SJSA1 (cell line): ENCODE measurements at regions not wholly inside any gene's neighbourhood (a gene's known extent, or its start where the extent isn't known, plus 50 kb on each side); places are given as distances from the start of the nearest gene placed in this dataset.
"Not testable (repeated sequence)": the region's sequence is repeated elsewhere in the genome, so short reads cannot be mapped to it uniquely, and the experiment has no call there.

Experiments used
- DNase-seq, 2 experiments: peaks; one replicate each; pipeline ENCODE4 v3.0.0-alpha.2; 2015 to 2020; ENCODE audit warnings: low spot score in 2 of 2, low read depth in 1 of 2
- H3K27ac ChIP-seq: fragments of 250-450 bp; sonication (Bioruptor Pico); 2 replicates; pipeline ENCODE4 v1.5.1; 2020; ENCODE audit warnings: mild to moderate bottlenecking, moderate library complexity
- H3K27me3 ChIP-seq: fragments of 250-450 bp; sonication (Bioruptor Pico); replicated peaks from 2 replicates; pipeline ENCODE4 v1.5.1; 2020; ENCODE audit warnings: mild to moderate bottlenecking, moderate library complexity
- H3K36me3 ChIP-seq: fragments of 250-450 bp; sonication (Bioruptor Pico); 2 replicates; pipeline ENCODE4 v1.5.1; 2020; ENCODE audit warnings: mild to moderate bottlenecking
- H3K4me1 ChIP-seq: fragments of 250-450 bp; sonication (Bioruptor Pico); replicated peaks from 2 replicates; pipeline ENCODE4 v1.6.1; 2021; ENCODE audit warnings: mild to moderate bottlenecking
- H3K4me3 ChIP-seq: fragments of 250-450 bp; sonication (Bioruptor Pico); 2 replicates; pipeline ENCODE4 v1.5.1; 2020; ENCODE audit warnings: mild to moderate bottlenecking
- H3K9me3 ChIP-seq: fragments of 250-450 bp; sonication (Bioruptor Pico); replicated peaks from 2 replicates; pipeline ENCODE4 v1.5.1; 2020; ENCODE audit warnings: mild to moderate bottlenecking

DNA sequence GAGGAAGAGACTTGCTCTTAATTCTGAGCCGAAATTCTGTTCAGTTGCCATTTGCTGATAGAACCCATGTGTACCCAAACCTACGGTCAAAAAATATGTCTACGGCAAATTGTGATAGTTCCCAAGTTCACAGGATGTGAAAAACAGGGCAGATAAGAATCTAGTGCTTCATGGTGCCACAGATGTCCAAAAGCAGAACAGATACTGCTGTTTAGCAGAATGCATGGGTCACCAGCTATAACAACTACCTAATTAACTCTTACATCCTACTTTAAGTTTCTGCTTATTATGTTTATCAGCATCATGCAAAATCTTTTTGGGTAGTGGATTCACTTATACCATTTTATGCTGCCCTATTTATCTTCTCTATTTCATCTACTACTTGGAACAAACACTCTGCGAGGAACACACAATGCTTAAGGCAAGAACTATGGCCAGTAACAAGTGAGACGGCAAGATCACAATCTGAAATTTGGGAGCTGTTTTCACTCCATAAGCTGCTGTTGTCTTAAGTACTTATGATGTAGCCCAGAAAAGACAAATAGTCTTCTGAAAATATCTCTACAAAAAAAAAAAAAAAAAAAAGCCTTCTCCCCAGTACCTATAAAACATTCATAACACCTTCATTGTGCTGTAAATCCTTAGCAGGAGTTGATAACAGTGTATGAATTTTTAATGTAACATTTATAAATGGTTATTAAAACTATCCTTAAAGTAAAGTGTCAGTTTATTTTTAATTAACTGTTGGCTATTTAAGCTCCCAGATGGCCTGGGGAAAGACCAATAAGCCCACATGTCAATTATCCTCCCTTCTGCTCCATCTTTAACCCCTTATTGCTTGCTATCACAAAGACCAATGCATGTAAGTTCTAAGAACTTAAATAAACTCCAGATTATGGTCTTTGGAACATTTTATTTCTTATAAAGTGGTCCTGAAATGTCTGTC lies 232.3 kb downstream of the TLR4 start:
- DNase-seq, result no peak
- Histone ChIP-seq H3K27ac (no peak overlapping the region), H3K27me3 (no peaks in the 10 kb centered on the region), H3K36me3 (no peaks in the 10 kb centered on the region), H3K4me1 (no peaks in the 10 kb centered on the region), H3K4me3 (no peak overlapping the region), H3K9me3 (no peaks in the 10 kb centered on the region)

DNA sequence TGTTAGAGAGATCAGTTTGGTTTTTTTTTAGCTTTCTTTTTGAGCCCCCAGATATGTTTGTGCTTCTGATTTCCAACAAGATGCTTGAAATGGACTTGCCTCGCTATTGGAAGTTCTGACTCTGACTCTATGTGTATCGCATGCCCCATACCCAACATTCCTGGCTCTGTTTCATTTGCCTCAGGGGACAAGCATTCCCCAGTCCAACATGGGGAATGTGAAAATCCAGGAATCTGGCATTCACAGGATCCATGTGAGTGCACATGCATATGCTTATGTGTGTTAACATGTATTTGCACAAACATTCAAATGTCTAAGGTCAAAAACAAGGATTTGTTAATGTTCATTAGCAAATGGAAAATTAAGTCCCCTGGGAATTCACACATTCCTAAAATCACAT lies 233.9 kb downstream of the TLR4 start:
- Histone ChIP-seq H3K4me1 (no peaks in the 10 kb centered on the region), H3K9me3 (no peaks in the 10 kb centered on the region), H3K36me3 (no peaks in the 10 kb centered on the region), H3K27me3 (no peaks in the 10 kb centered on the region), H3K27ac (no peak overlapping the region), H3K4me3 (no peak overlapping the region)
- DNase-seq, result no peak

DNA sequence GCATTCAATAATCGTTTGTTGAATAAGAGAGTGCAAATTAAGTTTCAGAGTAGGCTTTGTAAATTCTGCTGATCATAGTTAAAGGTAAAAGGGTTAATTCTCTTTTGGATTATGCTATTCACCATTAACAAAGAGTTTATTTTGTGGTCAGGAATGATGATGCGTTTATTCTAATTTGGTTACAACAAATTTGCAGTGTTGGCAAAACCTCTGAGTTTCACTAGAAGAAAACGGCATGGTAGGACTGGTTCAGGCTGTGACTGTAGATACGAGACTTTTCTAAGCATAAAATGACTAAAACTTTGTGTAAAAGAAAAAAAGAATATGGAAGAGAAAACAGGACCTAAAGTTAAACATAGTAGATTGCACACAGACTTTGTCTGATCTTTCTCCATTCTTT lies 234.7 kb downstream of the TLR4 start:
- H3K36me3 ChIP-seq, result no peaks in the 10 kb centered on the region
- no peak overlapping the region for H3K27ac ChIP-seq
- no peaks in the 10 kb centered on the region for H3K9me3 ChIP-seq
- no peaks in the 10 kb centered on the region for H3K4me1 ChIP-seq
- DNase-seq, result no peak
- H3K4me3 ChIP-seq, result no peak overlapping the region
- H3K27me3 ChIP-seq, result no peaks in the 10 kb centered on the region

DNA sequence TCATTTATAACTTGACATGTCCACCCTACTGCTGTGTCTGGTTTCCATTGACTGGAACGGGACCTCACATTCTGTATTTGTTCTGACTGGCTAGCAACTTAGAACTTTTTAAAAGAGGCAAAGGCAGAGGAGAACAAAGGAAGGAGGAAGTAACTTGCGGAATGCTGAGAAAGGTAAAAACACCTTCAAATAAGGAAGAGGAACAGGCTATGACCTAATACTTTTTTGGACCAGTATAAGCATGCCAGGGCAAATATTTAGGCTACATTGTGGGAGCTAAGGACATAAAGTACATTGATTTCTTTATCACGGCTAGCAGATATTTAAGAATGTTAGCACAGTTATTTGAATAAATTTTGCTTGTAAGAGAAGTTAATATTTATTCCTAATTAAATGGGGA lies 240.5 kb downstream of the TLR4 start:
- H3K4me3 ChIP-seq, H3K36me3 ChIP-seq, H3K27me3 ChIP-seq, H3K4me1 ChIP-seq, DNase-seq, H3K27ac ChIP-seq, H3K9me3 ChIP-seq: not testable (repeated sequence)

DNA sequence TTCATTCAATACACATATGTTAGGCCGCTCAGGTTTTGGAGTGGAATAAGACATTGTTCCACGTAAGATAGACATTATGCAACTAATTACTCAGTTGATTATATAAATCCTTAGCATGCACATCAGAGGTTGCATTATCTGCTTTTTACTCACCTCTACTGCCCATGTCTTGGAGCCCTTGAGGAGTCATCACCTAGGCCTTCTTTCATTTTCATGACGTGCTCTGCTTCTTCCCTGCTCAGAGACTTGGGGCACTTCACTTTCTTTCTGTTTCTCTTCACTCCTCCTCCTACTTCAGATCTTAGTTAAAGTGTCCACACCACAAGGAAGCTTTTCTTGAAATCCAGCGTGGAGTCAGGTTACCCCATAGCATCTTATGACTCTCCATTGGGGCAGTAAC lies 241.1 kb downstream of the TLR4 start:
- no peaks in the 10 kb centered on the region for H3K27me3 ChIP-seq
- H3K4me1 ChIP-seq, result no peaks in the 10 kb centered on the region
- no peak for DNase-seq
- no peaks in the 10 kb centered on the region for H3K9me3 ChIP-seq
- no peaks in the 10 kb centered on the region for H3K36me3 ChIP-seq
- no peak overlapping the region for H3K27ac ChIP-seq
- H3K4me3 ChIP-seq, result no peak overlapping the region

DNA sequence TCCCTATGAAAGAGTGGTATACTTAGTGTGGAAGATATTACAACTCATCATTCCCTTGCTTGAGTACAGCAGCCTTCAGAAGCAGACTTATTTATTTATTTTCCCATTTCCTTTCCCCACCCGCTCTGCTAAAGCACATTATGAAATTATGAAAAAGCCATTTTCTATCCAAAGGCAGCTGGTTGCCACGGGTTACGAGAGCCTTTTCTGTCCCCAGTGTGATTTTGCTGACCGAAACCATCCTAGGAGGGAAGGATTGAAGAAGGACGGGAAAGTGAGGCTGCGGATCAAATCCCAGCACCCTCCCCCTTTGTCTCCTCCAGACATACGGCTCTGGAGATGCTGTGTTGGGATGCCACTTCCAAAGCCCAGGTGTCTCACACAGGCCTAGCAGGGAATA lies 246.9 kb downstream of the TLR4 start:
- no peaks in the 10 kb centered on the region for H3K27me3 ChIP-seq

DNA sequence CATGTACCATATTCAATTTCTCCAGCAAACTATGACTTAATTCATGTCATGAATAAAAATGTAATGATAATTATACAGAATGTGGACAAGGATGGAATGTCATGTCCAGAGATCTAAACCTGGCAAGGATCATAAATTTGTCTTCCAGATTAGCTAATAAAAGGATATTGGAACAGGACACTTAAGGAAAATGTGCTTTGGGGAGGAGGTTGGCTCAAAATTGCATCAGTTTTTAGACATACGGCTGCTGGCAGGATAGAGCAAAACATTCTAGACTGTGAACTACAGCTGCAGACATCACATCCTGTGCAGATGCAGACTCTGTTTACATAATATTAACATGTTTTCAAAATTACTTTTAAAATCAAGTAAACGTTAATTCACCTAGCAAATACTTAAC lies 248.4 kb downstream of the TLR4 start:
- Histone ChIP-seq H3K4me1 (no peaks in the 10 kb centered on the region), H3K27me3 (no peaks in the 10 kb centered on the region), H3K4me3 (no peak overlapping the region), H3K27ac (no peak overlapping the region), H3K9me3 (no peaks in the 10 kb centered on the region), H3K36me3 (no peaks in the 10 kb centered on the region)
- DNase-seq, result no peak

More for the DNA sequence above, 246.9 kb downstream of the TLR4 start:
- H3K27ac ChIP-seq, result no peak overlapping the region
- no peaks in the 10 kb centered on the region for H3K9me3 ChIP-seq
- no peaks in the 10 kb centered on the region for H3K36me3 ChIP-seq
- no peaks in the 10 kb centered on the region for H3K4me1 ChIP-seq
- DNase-seq, result no peak
- H3K4me3 ChIP-seq, result no peak overlapping the region

DNA sequence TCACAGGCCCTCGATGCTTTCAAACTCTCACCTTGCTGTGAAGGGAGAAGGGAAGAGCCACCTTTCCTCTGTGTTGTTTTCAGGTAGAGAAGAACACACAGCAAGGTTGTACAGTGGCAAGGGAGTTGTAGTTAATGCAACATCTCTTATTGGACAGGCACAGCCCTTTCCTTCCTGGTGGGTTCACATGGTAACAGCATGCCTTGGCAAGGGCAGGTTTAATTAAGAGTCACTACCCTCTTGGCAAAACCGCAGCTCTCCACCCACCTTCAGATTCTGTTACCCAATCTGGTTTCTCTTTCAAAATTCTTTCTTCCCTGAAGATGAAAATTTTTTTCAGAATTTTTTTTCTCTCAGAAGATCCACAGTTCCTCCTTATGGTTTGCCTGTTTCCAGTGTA lies 253.1 kb downstream of the TLR4 start:
- Histone ChIP-seq H3K36me3 (no peaks in the 10 kb centered on the region), H3K27ac (no peak overlapping the region), H3K4me1 (no peaks in the 10 kb centered on the region), H3K27me3 (no peaks in the 10 kb centered on the region), H3K4me3 (no peak overlapping the region), H3K9me3 (no peaks in the 10 kb centered on the region)
- no peak for DNase-seq

DNA sequence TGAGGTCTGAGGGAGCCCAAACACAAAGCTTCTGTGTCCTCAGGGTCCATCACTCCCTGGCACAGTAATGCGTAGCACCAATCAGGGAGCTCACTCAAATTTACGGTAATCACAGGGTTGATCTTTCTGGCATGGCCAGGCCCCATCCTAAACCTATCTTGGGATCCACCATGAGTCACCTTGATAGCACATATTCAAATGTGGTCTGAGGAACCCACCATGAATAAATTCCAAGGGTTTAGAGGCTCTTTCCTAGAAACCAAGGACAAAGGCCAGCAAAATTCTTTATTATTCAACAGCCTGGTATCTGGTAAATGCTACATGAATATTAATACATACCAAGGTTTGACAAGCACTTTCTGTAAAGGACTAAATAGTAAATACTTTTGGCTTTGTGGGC lies 254.5 kb downstream of the TLR4 start:
- Histone ChIP-seq H3K27me3 (no peaks in the 10 kb centered on the region), H3K9me3 (no peaks in the 10 kb centered on the region), H3K4me3 (no peak overlapping the region), H3K27ac (no peak overlapping the region), H3K4me1 (no peaks in the 10 kb centered on the region), H3K36me3 (no peaks in the 10 kb centered on the region)
- DNase-seq, result no peak

DNA sequence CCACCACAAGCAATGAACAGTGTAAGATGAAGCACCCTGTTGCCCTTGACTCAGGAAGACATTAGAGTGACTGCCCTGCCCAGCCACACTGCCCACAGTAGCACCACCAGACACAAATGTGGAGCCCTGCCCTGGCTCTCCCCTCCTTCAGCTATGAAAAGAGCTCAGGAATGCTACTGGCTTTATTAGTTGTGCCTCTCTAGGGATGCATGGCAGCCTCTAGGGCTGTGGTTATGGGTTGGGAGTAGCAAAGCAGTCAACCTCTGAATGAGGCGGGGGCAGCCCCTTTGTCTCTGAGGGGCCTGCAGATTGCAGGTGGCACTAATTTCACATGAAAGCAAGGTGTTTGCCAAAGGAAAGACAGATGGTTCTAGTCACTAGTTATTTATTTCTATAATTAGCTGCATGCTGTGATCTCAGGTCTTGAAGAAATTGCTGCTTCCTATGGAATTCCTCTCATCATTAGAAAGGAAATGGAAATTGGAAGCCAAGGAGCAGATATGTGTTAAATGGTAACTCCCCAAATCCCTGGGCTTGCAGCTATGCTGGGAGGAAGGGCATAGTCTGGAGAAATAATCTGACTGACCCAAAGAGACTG lies 259.4 kb downstream of the TLR4 start:
- H3K9me3 ChIP-seq, result no peaks in the 10 kb centered on the region
- H3K4me3 ChIP-seq, result no peak overlapping the region
- H3K36me3 ChIP-seq, result no peaks in the 10 kb centered on the region
- H3K4me1 ChIP-seq, result no peaks in the 10 kb centered on the region
- DNase-seq, result no peak
- H3K27me3 ChIP-seq, result no peaks in the 10 kb centered on the region
- no peak overlapping the region for H3K27ac ChIP-seq

DNA sequence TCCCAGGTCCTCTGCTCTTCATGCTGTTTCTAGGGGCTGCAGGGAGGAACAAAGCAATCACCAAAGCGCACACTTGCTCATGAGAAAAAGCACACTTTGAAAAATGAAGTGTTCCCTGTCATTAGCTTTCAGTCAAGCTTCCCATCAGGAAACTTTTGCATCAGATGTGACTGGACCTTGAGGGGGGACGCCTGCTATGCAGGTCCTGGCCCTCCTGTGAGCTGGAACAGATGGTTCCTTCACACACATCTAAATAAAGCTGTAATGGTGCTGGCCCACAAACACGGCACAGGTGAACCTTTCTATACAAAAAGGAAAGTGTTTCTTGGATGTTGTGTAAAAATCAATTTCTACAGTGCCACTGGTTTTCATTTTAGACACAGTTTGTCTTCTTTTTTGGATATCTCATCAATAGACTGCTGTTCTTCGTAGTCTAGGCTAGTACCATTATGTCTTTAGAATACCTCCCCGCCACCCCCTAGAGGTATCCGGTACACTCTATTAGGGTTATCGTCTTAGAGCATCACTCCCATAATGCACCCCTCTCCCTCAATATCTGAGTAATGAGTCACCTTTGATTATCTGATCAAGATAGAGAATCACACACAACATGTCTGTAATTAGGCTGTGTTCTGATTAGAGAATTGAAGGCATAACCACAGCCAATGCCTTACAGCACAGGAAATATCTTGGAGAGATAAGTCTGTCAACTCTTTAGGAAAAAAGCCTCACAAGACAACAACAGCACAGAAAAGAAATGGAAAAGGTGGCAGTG lies 266.3 kb downstream of the TLR4 start:
- Histone ChIP-seq H3K27ac (no peak overlapping the region), H3K9me3 (no peaks in the 10 kb centered on the region), H3K4me3 (no peak overlapping the region), H3K4me1 (no peaks in the 10 kb centered on the region), H3K27me3 (no peaks in the 10 kb centered on the region), H3K36me3 (no peaks in the 10 kb centered on the region)
- DNase-seq, result no peak

DNA sequence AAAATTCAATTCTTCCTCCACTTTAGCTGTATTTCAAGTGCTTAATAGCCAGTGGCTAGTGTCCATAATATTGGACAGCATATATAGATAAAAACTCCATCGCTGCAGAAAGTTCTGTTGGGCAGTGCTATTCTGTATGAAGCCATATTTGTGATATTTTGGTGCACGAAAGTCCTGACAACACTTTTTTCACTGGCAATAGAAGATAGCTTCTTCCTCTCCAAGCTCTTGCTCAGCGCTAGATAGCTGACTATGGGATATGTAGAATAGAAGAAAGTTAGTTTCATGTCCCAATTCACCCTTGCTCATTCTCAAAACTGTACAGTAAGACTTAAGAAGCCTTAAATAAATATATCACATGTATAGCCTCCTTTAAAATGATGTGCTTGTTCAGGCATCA lies 269.9 kb downstream of the TLR4 start:
- Histone ChIP-seq H3K36me3 (no peaks in the 10 kb centered on the region), H3K9me3 (no peaks in the 10 kb centered on the region), H3K4me1 (no peaks in the 10 kb centered on the region), H3K27me3 (no peaks in the 10 kb centered on the region), H3K4me3 (no peak overlapping the region), H3K27ac (no peak overlapping the region)
- no peak for DNase-seq

DNA sequence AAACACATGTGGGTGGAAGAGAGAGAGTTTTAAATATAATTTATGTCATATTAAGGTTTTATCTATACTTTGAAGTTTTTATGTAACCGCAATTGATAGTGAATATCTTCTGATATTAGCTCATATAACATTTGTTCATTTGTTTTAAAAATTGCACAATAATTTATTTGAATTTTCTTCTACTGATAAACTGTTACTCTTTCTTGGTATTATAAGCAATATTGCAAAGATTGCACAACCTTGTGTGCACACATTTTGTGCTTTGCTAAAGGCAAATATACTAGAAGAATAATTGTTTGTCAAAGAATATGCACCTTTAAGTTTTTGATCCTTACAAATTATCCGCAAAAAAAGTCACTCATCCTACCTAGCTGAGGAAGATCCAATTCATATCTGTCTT lies 275.7 kb downstream of the TLR4 start:
- Histone ChIP-seq H3K4me3 (no peak overlapping the region), H3K27me3 (no peaks in the 10 kb centered on the region), H3K36me3 (no peaks in the 10 kb centered on the region), H3K4me1 (no peaks in the 10 kb centered on the region), H3K27ac (no peak overlapping the region), H3K9me3 (no peaks in the 10 kb centered on the region)
- DNase-seq, result no peak

DNA sequence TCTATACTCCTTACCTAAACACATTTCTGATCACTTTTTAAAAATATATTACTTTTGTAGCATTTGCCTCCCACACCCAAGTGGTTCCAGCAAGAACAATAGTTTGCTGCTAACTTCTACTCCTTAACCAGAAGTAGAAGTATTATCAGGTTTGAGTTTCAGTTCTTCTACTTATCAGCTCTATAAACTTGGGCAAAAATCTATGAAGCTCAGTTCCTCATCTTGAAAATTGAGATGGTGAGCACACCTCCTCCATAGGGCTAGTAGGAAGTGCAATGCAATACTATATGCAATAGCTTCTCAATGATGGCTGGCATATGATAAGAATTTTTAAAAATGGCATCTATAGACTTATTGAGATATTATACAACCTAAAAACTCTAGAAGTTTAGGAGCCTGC lies 283.7 kb downstream of the TLR4 start:
- Histone ChIP-seq H3K27me3 (no peaks in the 10 kb centered on the region), H3K4me1 (no peaks in the 10 kb centered on the region), H3K36me3 (no peaks in the 10 kb centered on the region), H3K4me3 (no peak overlapping the region), H3K27ac (no peak overlapping the region), H3K9me3 (no peaks in the 10 kb centered on the region)
- DNase-seq, result no peak
